Vagina (tissue), 2 donors: ENCODE measurements at regions not wholly inside any gene's neighbourhood (a gene's known extent, or its start where the extent isn't known, plus 50 kb on each side); places are given as distances from the start of the nearest gene placed in this dataset.

ENCODE experiments used
- CTCF ChIP-seq, 3 experiments: fragments of 450-650 bp in 2 of 3; fragments of 200-600 bp in 1 of 3; sonication (generic) in 1 of 3; IDR thresholded peaks; one replicate each; pipeline ENCODE4 v1.5.1; 2017 to 2019; ENCODE audit warnings: antibody characterized with exemption in 3 of 3, mild to moderate bottlenecking in 2 of 3, moderate library complexity in 2 of 3
- POLR2A ChIP-seq, 2 donors: fragments of 450-650 bp; IDR thresholded peaks; one replicate each; pipeline ENCODE4 v1.6.1; 2017; ENCODE audit warnings: antibody characterized with exemption in 2 of 2, mild to moderate bottlenecking in 2 of 2, moderate library complexity in 2 of 2

- TF ChIP-seq CTCF (IDR thresholded peaks at IDR 0.05) (no peak), POLR2A (IDR thresholded peaks at IDR 0.05) (no peak)
Measured at GRCh38 chr15:46930426-46930825, 786.9 kb upstream of the SEMA6D start.
